ENCODE measurements at regions not wholly inside any gene's neighbourhood (a gene's known extent, or its start where the extent isn't known, plus 50 kb on each side); places are given as distances from the start of the nearest gene placed in this dataset.

GRCh38 chr10:4686644-4686996 is 139.4 kb upstream of the AKR1E2 start:
- H3K4me3 Mint-ChIP-seq, result no peak overlapping the region
- intact Hi-C loops (cut with micrococcal nuclease), result no loop called here
- Histone ChIP-seq H3K4me2 (replicated peaks; ENCODE audit: low read depth, low read length, poor library complexity, severe bottlenecking) (no peak overlapping the region), H3K4me3 (ENCODE audit: control extremely low read depth in 1 of 5, extremely low read depth in 1 of 5, insufficient read depth in 1 of 5, low read depth in 2 of 5, low read length in 4 of 5) (no peak overlapping the region), H3K79me2 (ENCODE audit: control insufficient read depth, insufficient read depth, low read length) (no peaks in the 10 kb centered on the region), H3K9ac (ENCODE audit: low read length) (no peak overlapping the region), H3K27ac (ENCODE audit: low read length in 2 of 2) (no peak overlapping the region), H3K27me3 (replicated peaks in 1 of 4; ENCODE audit: control extremely low read depth in 1 of 4, control insufficient read depth in 3 of 4, insufficient read depth in 4 of 4, low read length in 3 of 4) (no peaks in the 10 kb centered on the region), H3K36me3 (replicated peaks in 1 of 2; ENCODE audit: control extremely low read depth in 1 of 2, control insufficient read depth in 1 of 2, extremely low read depth in 1 of 2, insufficient read depth in 2 of 2, low read length in 1 of 2) (no peaks in the 10 kb centered on the region), H2AFZ (ENCODE audit: insufficient read depth, low read depth, low read length, poor library complexity, severe bottlenecking) (no peak overlapping the region), H3K9me3 (ENCODE audit: control extremely low read depth in 1 of 3, control insufficient read depth in 2 of 3, insufficient read depth in 1 of 3, low read length in 2 of 3) (no peaks in the 10 kb centered on the region), H3K4me1 (ENCODE audit: control insufficient read depth in 2 of 2, insufficient read depth in 2 of 2, low read length in 2 of 2) (peaks cover 0 to 5% of the 10 kb centered on the region in 2 donors), H4K20me1 (ENCODE audit: control insufficient read depth, insufficient read depth, low read length, poor library complexity, severe bottlenecking) (no peaks in the 10 kb centered on the region)
- H3K4me1 Mint-ChIP-seq, result peaks cover 7% of the 10 kb centered on the region
- WGBS (ENCODE audit: insufficient coverage), result no CpG with 5 or more reads among the region's 4 CpGs
- ChIA-PET CTCF (no interaction called here), POLR2A (no interaction called here)
- peaks cover 20% of the 10 kb centered on the region for H3K27me3 Mint-ChIP-seq
- no peak for TF ChIP-seq EZH2 (IDR thresholded peaks at IDR 0.05; ENCODE audit: borderline replicate concordance, insufficient read depth, low read depth, low read length, poor library complexity, severe bottlenecking)
- TF ChIP-seq CTCF (IDR thresholded peaks at IDR 0.05), result no peak
- DNase-seq (no peak), ATAC-seq (ENCODE audit: low read depth) (no peak)
- H3K9me3 Mint-ChIP-seq (ENCODE audit: insufficient read depth), result no peaks in the 10 kb centered on the region
- H3K27ac Mint-ChIP-seq, result no peak overlapping the region

- no peak overlapping the region for H3K4me3 ChIP-seq (ENCODE audit: control extremely low read depth in 1 of 5, extremely low read depth in 1 of 5, insufficient read depth in 1 of 5, low read depth in 2 of 5, low read length in 4 of 5)
- Mint-ChIP-seq H3K4me3 (no peak overlapping the region), H3K27me3 (peaks cover 20% of the 10 kb centered on the region), H3K9me3 (ENCODE audit: insufficient read depth) (no peaks in the 10 kb centered on the region), H3K27ac (no peak overlapping the region), H3K4me1 (peaks cover 7% of the 10 kb centered on the region)
- H2AFZ ChIP-seq (ENCODE audit: insufficient read depth, low read depth, low read length, poor library complexity, severe bottlenecking), result no peak overlapping the region
- H3K9me3 ChIP-seq (ENCODE audit: control extremely low read depth in 1 of 3, control insufficient read depth in 2 of 3, insufficient read depth in 1 of 3, low read length in 2 of 3), result no peaks in the 10 kb centered on the region
- no peak for ATAC-seq (ENCODE audit: low read depth)
- no peak overlapping the region for H3K4me2 ChIP-seq (replicated peaks; ENCODE audit: low read depth, low read length, poor library complexity, severe bottlenecking)
- no peaks in the 10 kb centered on the region for H4K20me1 ChIP-seq (ENCODE audit: control insufficient read depth, insufficient read depth, low read length, poor library complexity, severe bottlenecking)
- no peak overlapping the region for H3K9ac ChIP-seq (ENCODE audit: low read length)
- no peaks in the 10 kb centered on the region for H3K27me3 ChIP-seq (replicated peaks in 1 of 4; ENCODE audit: control extremely low read depth in 1 of 4, control insufficient read depth in 3 of 4, insufficient read depth in 4 of 4, low read length in 3 of 4)
- WGBS (ENCODE audit: insufficient coverage), result no CpG with 5 or more reads among the region's 5 CpGs
- ChIA-PET POLR2A (no interaction called here), CTCF (no interaction called here)
- intact Hi-C loops (cut with micrococcal nuclease), result no loop called here
- TF ChIP-seq EZH2 (IDR thresholded peaks at IDR 0.05; ENCODE audit: borderline replicate concordance, insufficient read depth, low read depth, low read length, poor library complexity, severe bottlenecking) (no peak), CTCF (IDR thresholded peaks at IDR 0.05) (no peak)
- no peaks in the 10 kb centered on the region for H3K36me3 ChIP-seq (replicated peaks in 1 of 2; ENCODE audit: control extremely low read depth in 1 of 2, control insufficient read depth in 1 of 2, extremely low read depth in 1 of 2, insufficient read depth in 2 of 2, low read length in 1 of 2)
- peaks cover 0 to 5% of the 10 kb centered on the region in 2 donors for H3K4me1 ChIP-seq (ENCODE audit: control insufficient read depth in 2 of 2, insufficient read depth in 2 of 2, low read length in 2 of 2)
- H3K27ac ChIP-seq (ENCODE audit: low read length in 2 of 2), result no peak overlapping the region
- DNase-seq, result no peak
- no peaks in the 10 kb centered on the region for H3K79me2 ChIP-seq (ENCODE audit: control insufficient read depth, insufficient read depth, low read length)
These were observed 139.9 kb upstream of the AKR1E2 start for GRCh38 chr10:4685904-4686643.

All from B cell (primary cell).